ENCODE measurements at regions not wholly inside any gene's neighbourhood (a gene's known extent, or its start where the extent isn't known, plus 50 kb on each side); places are given as distances from the start of the nearest gene placed in this dataset.

GRCh38 chr12:68469113-68469512 lies 137.0 kb upstream of the MDM1 start:
- H3K27ac ChIP-seq (ENCODE audit: control insufficient read depth, insufficient read depth, low read length) = no peak overlapping the region
- H3K9me1 ChIP-seq (ENCODE audit: control insufficient read depth, extremely low read depth, insufficient read depth, low read length) = no peaks in the 10 kb centered on the region
- H2AFZ ChIP-seq (ENCODE audit: control insufficient read depth, low read length) = no peak overlapping the region
- no peaks in the 10 kb centered on the region for H3K9me3 ChIP-seq (ENCODE audit: control insufficient read depth, low read depth, low read length)
- H4K20me1 ChIP-seq (ENCODE audit: control insufficient read depth, extremely low read depth, insufficient read depth, low read length) = no peaks in the 10 kb centered on the region
- dilution Hi-C loops (cut with MboI; ENCODE audit: extremely low pct_ligation_motif_present, low sequenced_read_pairs) = no loop called here
- no peak overlapping the region for H3K4me3 ChIP-seq (ENCODE audit: control insufficient read depth in 2 of 3, extremely low read depth in 1 of 3, insufficient read depth in 2 of 3, low read depth in 1 of 3, low read length in 3 of 3)
- DNase-seq (ENCODE audit: low read depth, low spot score) (no peak), FAIRE-seq (no peak)
- TF ChIP-seq CTCF (optimal IDR thresholded peaks at IDR 0.05 in 1 of 3, IDR thresholded peaks at IDR 0.05 in 1 of 3, conservative IDR thresholded peaks at IDR 0.05 in 1 of 3; ENCODE audit: extremely low read depth in 1 of 3, insufficient read depth in 2 of 3, low read length in 3 of 3) = no peak
- TF ChIP-seq EZH2 (IDR thresholded peaks at IDR 0.05; ENCODE audit: low read length) = no peak
- H3K27me3 ChIP-seq (ENCODE audit: control insufficient read depth, extremely low read depth, insufficient read depth, low read length) = no peaks in the 10 kb centered on the region
- no peak overlapping the region for H3K4me2 ChIP-seq (ENCODE audit: control insufficient read depth, extremely low read depth, insufficient read depth, low read depth, low read length)
- no peak overlapping the region for H3K9ac ChIP-seq (ENCODE audit: control insufficient read depth, extremely low read depth, insufficient read depth, low read length)
- H3K4me1 ChIP-seq (ENCODE audit: control insufficient read depth, extremely low read depth, insufficient read depth, low read length) = no peaks in the 10 kb centered on the region
- H3K36me3 ChIP-seq (ENCODE audit: control insufficient read depth in 2 of 2, extremely low read depth in 1 of 2, insufficient read depth in 2 of 2, low read length in 2 of 2) = no peaks in the 10 kb centered on the region
- H3K79me2 ChIP-seq (ENCODE audit: control insufficient read depth, insufficient read depth, low read length) = no peaks in the 10 kb centered on the region

GRCh38 chr12:68470664-68471328 lies 138.6 kb upstream of the MDM1 start:
- Histone ChIP-seq H3K79me2 (ENCODE audit: control insufficient read depth, insufficient read depth, low read length) (no peaks in the 10 kb centered on the region), H4K20me1 (ENCODE audit: control insufficient read depth, extremely low read depth, insufficient read depth, low read length) (no peaks in the 10 kb centered on the region), H3K9me3 (ENCODE audit: control insufficient read depth, low read depth, low read length) (no peaks in the 10 kb centered on the region), H3K4me3 (ENCODE audit: control insufficient read depth in 2 of 3, extremely low read depth in 1 of 3, insufficient read depth in 2 of 3, low read depth in 1 of 3, low read length in 3 of 3) (no peak overlapping the region), H3K36me3 (ENCODE audit: control insufficient read depth in 2 of 2, extremely low read depth in 1 of 2, insufficient read depth in 2 of 2, low read length in 2 of 2) (no peaks in the 10 kb centered on the region), H3K9ac (ENCODE audit: control insufficient read depth, extremely low read depth, insufficient read depth, low read length) (no peak overlapping the region), H3K27me3 (ENCODE audit: control insufficient read depth, extremely low read depth, insufficient read depth, low read length) (no peaks in the 10 kb centered on the region), H3K4me1 (ENCODE audit: control insufficient read depth, extremely low read depth, insufficient read depth, low read length) (no peaks in the 10 kb centered on the region), H3K27ac (ENCODE audit: control insufficient read depth, insufficient read depth, low read length) (no peak overlapping the region), H3K4me2 (ENCODE audit: control insufficient read depth, extremely low read depth, insufficient read depth, low read depth, low read length) (no peak overlapping the region), H3K9me1 (ENCODE audit: control insufficient read depth, extremely low read depth, insufficient read depth, low read length) (no peaks in the 10 kb centered on the region), H2AFZ (ENCODE audit: control insufficient read depth, low read length) (no peak overlapping the region)
- dilution Hi-C loops (cut with MboI; ENCODE audit: extremely low pct_ligation_motif_present, low sequenced_read_pairs) = no loop called here
- FAIRE-seq = no peak
- no peak for DNase-seq (ENCODE audit: low read depth, low spot score)
- no peak for TF ChIP-seq EZH2 (IDR thresholded peaks at IDR 0.05; ENCODE audit: low read length)
- no peak for TF ChIP-seq CTCF (optimal IDR thresholded peaks at IDR 0.05 in 1 of 3, IDR thresholded peaks at IDR 0.05 in 1 of 3, conservative IDR thresholded peaks at IDR 0.05 in 1 of 3; ENCODE audit: extremely low read depth in 1 of 3, insufficient read depth in 2 of 3, low read length in 3 of 3)

Measured in keratinocyte (primary cell).